Right atrium auricular region (tissue), 2 donors: ENCODE measurements at regions not wholly inside any gene's neighbourhood (a gene's known extent, or its start where the extent isn't known, plus 50 kb on each side); places are given as distances from the start of the nearest gene placed in this dataset.

Experiments used
- DNase-seq: peaks from one replicate; pipeline ENCODE4 v3.0.0-alpha.2; 2019; ENCODE audit warnings: low spot score
- H3K27ac ChIP-seq, 2 donors: fragments of 200-600 bp; sonication (generic); 1 replicate in 1 of 2; 2 replicates in 1 of 2; pipeline ENCODE4 v1.5.1; 2016 to 2019
- H3K27me3 ChIP-seq, 2 donors: fragments of 200-600 bp; sonication (generic); one replicate each; pipeline versions ENCODE4 v1.5.1 to v1.6.0; 2017 to 2019
- H3K36me3 ChIP-seq: fragments of 200-600 bp; sonication (generic); one replicate; pipeline ENCODE4 v1.5.1; 2016
- H3K4me1 ChIP-seq, 2 donors: fragments of 200-600 bp; sonication (generic); one replicate each; pipeline versions ENCODE4 v1.5.1 to v1.6.0; 2017 to 2019
- H3K4me3 ChIP-seq, 2 donors: fragments of 200-600 bp; sonication (generic); 1 replicate in 1 of 2; 2 replicates in 1 of 2; pipeline ENCODE4 v1.5.1; 2017 to 2019; ENCODE audit warnings: mild to moderate bottlenecking in 1 of 2, moderate library complexity in 1 of 2
- H3K9me3 ChIP-seq, 2 donors: fragments of 200-600 bp; sonication (generic); one replicate each; pipeline ENCODE4 v1.5.1; 2019
- TF ChIP-seq, protein P1 (sequence below), 2 donors: fragments of 200-600 bp; sonication (generic); IDR thresholded peaks; one replicate each; pipeline ENCODE4 v1.5.1; 2019; ENCODE audit warnings: antibody characterized with exemption in 2 of 2

- no peaks in the 10 kb centered on the region for H3K36me3 ChIP-seq
- no peaks in the 10 kb centered on the region for H3K27me3 ChIP-seq
- H3K9me3 ChIP-seq = peaks cover 0 to 20% of the 10 kb centered on the region in 2 donors
- H3K27ac ChIP-seq = no peak overlapping the region
- DNase-seq = no peak
- H3K4me1 ChIP-seq = no peaks in the 10 kb centered on the region
- TF ChIP-seq, protein P1, sequence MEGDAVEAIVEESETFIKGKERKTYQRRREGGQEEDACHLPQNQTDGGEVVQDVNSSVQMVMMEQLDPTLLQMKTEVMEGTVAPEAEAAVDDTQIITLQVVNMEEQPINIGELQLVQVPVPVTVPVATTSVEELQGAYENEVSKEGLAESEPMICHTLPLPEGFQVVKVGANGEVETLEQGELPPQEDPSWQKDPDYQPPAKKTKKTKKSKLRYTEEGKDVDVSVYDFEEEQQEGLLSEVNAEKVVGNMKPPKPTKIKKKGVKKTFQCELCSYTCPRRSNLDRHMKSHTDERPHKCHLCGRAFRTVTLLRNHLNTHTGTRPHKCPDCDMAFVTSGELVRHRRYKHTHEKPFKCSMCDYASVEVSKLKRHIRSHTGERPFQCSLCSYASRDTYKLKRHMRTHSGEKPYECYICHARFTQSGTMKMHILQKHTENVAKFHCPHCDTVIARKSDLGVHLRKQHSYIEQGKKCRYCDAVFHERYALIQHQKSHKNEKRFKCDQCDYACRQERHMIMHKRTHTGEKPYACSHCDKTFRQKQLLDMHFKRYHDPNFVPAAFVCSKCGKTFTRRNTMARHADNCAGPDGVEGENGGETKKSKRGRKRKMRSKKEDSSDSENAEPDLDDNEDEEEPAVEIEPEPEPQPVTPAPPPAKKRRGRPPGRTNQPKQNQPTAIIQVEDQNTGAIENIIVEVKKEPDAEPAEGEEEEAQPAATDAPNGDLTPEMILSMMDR (IDR thresholded peaks at IDR 0.05) = no peak
- no peak overlapping the region for H3K4me3 ChIP-seq
Observed at GRCh38 chr3:104903064-104903463, 463.6 kb upstream of the ALCAM start.

GRCh38 chr3:104906001-104906639 lies 460.6 kb upstream of the ALCAM start:
- Histone ChIP-seq H3K36me3 (no peaks in the 10 kb centered on the region), H3K4me1 (no peaks in the 10 kb centered on the region), H3K4me3 (no peak overlapping the region), H3K27me3 (no peaks in the 10 kb centered on the region), H3K27ac (no peak overlapping the region), H3K9me3 (peaks cover 0 to 20% of the 10 kb centered on the region in 2 donors)
- no peak for DNase-seq
- TF ChIP-seq, protein P1 (IDR thresholded peaks at IDR 0.05) = no peak

DNA sequence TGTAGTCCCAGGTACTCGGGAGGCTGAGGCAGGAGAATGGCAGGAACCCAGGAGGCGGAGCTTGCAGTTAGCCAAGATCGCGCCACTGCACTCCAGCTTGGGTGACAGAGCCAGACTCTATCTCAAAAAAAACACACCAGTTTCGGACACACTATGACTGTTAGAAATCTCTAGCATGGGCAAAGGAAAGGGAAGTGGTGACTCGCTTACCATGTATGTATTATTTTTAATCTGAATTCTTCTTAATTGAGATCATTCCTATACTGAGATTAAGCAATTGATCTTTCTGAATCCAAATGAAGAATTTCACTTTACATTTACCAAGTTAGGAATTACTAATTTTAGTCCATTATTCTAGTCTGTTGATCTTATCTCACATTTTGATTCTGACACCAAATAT lies 459.2 kb upstream of the ALCAM start:
- no peak overlapping the region for H3K4me3 ChIP-seq
- H3K4me1 ChIP-seq = no peaks in the 10 kb centered on the region
- no peaks in the 10 kb centered on the region for H3K36me3 ChIP-seq
- H3K27me3 ChIP-seq = no peaks in the 10 kb centered on the region
- DNase-seq = no peak
- TF ChIP-seq, protein P1 (IDR thresholded peaks at IDR 0.05) = no peak
- H3K9me3 ChIP-seq = peaks cover 0 to 16% of the 10 kb centered on the region in 2 donors
- no peak overlapping the region for H3K27ac ChIP-seq

- H3K27ac ChIP-seq = no peak overlapping the region
- no peak overlapping the region for H3K4me3 ChIP-seq
- TF ChIP-seq, protein P1 (IDR thresholded peaks at IDR 0.05) = no peak
- DNase-seq = no peak
- H3K27me3 ChIP-seq = no peaks in the 10 kb centered on the region
- H3K9me3 ChIP-seq = peaks cover 0 to 5% of the 10 kb centered on the region in 2 donors
- no peaks in the 10 kb centered on the region for H3K36me3 ChIP-seq
- no peaks in the 10 kb centered on the region for H3K4me1 ChIP-seq
Observed at GRCh38 chr3:104908761-104909160, 457.9 kb upstream of the ALCAM start.

DNA sequence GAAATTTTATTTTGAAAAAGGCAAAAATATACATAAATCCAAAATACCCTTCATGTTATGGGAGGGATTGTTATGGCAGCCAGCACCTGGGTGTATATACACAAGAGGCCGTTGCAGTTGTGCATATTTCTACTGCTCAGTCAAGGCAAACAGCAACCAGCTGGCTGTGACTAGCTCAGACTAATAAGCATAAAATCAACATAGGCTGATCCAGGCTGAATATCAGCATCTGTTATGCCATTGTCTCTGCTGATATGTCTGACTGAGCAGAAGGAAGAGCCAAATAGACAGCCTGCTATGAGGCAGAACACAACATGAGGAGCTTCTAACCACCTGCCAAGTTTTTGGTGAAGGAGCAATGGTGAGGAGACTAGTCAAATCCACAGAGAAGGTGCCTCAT lies 457.5 kb upstream of the ALCAM start:
- DNase-seq = no peak
- no peaks in the 10 kb centered on the region for H3K4me1 ChIP-seq
- H3K9me3 ChIP-seq = peaks cover 0 to under 1% of the 10 kb centered on the region in 2 donors
- H3K4me3 ChIP-seq = no peak overlapping the region
- no peaks in the 10 kb centered on the region for H3K36me3 ChIP-seq
- H3K27ac ChIP-seq = no peak overlapping the region
- H3K27me3 ChIP-seq = no peaks in the 10 kb centered on the region
- TF ChIP-seq, protein P1 (IDR thresholded peaks at IDR 0.05) = no peak

DNA sequence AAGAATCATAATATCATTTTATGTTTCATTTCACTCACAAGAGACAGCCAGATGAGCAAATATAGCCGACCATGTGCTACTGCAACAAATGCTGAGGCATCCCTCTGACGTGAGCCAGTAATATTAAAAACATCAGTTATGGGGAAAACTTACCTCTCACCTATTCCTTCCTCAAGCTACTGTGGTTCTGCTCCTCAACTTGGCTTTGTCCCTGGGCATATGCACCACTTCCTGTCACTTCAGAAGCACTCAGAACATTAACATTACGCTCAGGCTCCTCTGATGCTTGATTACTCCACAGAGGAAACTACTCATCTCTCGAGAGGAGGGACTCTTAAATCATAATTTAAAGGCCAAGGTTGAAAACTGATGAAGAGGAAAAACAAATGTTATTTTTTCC lies 457.0 kb upstream of the ALCAM start:
- no peak overlapping the region for H3K4me3 ChIP-seq
- TF ChIP-seq, protein P1 (IDR thresholded peaks at IDR 0.05) = no peak
- no peak overlapping the region for H3K27ac ChIP-seq
- no peak for DNase-seq
- no peaks in the 10 kb centered on the region for H3K36me3 ChIP-seq
- H3K4me1 ChIP-seq = no peaks in the 10 kb centered on the region
- no peaks in the 10 kb centered on the region for H3K27me3 ChIP-seq
- no peaks in the 10 kb centered on the region for H3K9me3 ChIP-seq
